HG03457 (cell line): ENCODE measurements at regions not wholly inside any gene's neighbourhood (a gene's known extent, or its start where the extent isn't known, plus 50 kb on each side); places are given as distances from the start of the nearest gene placed in this dataset.

Source experiments
- ATAC-seq: cut with Tn5 transposase; IDR thresholded peaks from one replicate; pipeline ENCODE4 v1.9.1; 2021; ENCODE audit warnings: moderate number of reproducible peaks; ENCODE audit not compliant: unreplicated experiment

DNA sequence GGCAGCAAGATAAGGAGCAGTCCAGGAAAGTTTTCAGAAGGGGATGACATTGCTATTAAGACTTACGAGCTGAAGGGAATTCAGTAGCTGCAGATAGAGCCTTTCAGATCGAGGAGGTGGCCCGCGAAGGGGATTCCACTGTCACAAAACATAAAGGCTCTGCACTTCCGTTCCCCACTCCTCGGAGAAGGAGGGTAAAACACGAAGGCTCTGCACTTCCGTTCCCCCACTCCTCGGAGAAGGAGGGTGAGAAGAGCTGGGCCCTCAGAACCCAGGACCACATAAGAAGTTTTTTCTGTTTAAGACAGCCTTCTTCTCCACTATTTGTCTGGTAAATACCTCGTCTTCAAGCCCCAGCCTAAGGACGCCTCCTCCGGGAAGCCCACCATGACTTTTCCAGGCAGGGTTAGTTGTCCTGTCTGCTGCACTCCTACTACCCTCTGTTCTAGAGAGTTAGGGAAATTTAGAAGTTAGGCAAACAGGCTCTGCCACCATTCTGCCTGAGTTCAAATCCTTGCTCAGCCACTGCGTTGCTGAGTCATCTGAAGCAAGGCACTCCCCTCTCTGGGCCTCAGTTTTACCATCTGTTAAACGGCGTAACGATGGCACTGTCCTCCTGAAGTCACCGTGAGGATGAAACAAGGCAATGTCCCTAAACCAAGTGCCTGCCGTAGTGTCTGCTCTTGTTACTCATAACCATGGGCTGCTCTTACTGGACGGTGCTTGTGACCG is 134.1 kb upstream of the HES1 start:
- ATAC-seq, result no peak

- no peak for ATAC-seq
These were observed 132.6 kb upstream of the HES1 start for GRCh38 chr3:194003114-194004057.

GRCh38 chr3:194005930-194006501 is 129.9 kb upstream of the HES1 start:
- ATAC-seq, result no peak

GRCh38 chr3:194007592-194008337 is 128.2 kb upstream of the HES1 start:
- ATAC-seq, result no peak

DNA sequence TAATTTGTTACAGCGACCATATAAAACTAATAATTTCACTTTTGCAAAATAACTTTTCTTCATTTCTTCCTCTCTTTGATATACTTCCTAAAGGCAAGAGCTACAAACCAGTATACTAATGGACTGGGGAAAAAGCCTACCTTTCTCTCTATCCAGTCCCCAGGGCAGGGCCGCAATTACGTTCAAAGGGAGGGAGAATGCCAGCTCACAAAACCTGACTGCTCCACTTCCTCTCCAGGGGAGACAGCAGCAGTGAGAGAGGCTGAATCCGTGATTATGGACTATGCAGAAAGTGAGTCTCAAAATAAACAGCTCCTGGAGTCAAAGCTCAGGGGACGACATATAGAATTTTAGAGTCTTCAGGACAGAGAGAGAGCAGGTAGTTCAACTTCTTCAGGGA is 126.9 kb upstream of the HES1 start:
- ATAC-seq, result no peak

GRCh38 chr3:194009892-194010533 is 125.9 kb upstream of the HES1 start:
- no peak for ATAC-seq

DNA sequence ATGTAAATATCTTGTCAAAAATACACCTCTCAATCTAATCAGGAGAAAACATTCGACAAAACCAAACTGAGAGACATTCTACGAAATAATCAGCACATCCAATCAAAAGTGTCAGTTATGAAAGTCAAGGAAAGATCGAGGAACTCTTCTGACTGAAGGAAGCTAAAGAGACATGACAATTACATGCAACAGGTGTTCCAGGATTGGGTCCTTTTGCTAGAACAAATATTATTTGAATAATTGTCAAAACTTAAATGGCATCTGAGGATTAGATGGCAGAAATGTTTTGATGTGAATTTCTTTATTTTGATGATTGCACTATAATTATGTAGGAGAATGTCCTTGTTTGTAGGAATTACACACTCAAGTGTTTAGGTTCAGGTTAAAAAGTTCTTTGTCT is 124.1 kb upstream of the HES1 start:
- no peak for ATAC-seq

DNA sequence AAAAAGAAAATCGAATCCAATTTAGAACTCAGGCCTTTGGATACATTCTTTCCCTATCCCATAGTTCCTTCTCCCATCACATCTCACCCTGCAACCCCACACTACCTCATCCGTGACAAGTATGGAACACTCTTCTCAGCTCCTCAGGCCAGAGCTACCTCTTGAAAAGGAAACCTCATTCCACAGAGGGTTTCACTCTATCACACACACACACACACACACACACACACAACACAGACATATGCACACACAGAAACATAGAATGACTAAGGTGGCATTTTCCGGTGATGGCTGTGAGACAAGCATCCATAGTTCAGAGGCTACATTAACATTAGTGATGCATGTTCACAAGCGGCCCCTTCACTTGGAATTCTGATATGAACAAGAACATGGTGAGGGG is 122.0 kb upstream of the HES1 start:
- ATAC-seq, result no peak

- no peak for ATAC-seq
These were observed 121.2 kb upstream of the HES1 start for GRCh38 chr3:194014756-194015155.

- ATAC-seq, result no peak
These were observed 116.4 kb upstream of the HES1 start for GRCh38 chr3:194019398-194020165.

DNA sequence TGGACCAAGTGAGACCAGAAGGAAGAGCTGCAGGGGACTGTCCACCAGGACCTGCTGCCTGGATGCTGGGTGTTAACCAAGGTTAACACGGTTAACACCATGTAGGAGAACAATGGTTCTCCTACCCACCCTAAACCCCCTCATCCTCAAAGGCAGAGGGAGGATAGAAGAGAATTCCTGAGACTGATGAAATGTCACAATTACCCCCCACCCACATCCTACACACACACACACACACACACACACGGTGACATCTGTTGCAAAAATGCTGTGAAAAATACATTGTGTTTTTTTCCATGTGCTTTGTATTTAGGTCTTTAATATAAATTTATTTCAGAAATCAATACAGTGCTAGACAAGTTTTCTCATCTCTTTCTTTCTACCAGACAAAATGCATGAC is 113.9 kb upstream of the HES1 start:
- ATAC-seq, result no peak

DNA sequence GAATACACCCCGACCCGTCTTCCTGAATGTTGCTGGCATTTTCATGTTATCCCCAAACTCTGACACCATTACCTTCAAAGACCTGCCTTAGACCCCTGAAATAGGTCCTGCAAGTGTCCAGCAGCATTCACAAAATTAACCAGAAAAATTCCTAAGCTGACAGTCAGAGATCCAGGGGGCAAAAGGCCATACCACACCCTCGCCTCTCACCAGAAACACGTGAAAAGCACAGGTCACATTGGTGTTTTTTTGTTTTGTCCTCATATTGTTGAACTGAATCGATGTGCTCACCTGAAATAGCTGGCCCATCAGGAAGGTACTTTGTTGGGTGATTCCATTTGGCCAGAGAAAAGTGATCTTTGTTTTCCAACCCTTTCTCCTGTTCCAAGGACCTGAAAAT is 113.1 kb upstream of the HES1 start:
- no peak for ATAC-seq

GRCh38 chr3:194023501-194024280 is 112.3 kb upstream of the HES1 start:
- no peak for ATAC-seq

- ATAC-seq, result no peak
These were observed 110.8 kb upstream of the HES1 start for GRCh38 chr3:194025119-194025518.

DNA sequence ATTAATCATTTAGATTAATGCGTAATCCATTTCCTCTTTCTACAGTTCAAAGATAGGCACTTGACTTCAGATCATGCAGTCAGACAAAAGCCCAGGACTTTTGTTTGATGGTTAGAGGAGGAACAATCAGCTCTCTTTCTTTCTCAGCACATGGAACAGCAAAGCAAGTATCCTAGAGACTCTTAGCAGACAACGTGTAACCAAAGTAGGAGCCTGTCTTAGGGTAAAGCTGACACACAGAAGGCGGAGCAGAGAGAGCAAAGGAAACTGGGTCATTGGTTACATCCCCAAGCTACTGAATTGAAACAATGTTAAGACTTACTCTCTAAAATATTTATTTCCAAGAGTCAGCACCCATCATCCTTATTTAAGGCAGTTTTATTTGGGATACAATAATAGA is 110.0 kb upstream of the HES1 start:
- ATAC-seq, result no peak

- ATAC-seq, result no peak
These were observed 107.4 kb upstream of the HES1 start for GRCh38 chr3:194028434-194029004.

- ATAC-seq, result no peak
These were observed 106.1 kb upstream of the HES1 start for GRCh38 chr3:194029846-194030245.

DNA sequence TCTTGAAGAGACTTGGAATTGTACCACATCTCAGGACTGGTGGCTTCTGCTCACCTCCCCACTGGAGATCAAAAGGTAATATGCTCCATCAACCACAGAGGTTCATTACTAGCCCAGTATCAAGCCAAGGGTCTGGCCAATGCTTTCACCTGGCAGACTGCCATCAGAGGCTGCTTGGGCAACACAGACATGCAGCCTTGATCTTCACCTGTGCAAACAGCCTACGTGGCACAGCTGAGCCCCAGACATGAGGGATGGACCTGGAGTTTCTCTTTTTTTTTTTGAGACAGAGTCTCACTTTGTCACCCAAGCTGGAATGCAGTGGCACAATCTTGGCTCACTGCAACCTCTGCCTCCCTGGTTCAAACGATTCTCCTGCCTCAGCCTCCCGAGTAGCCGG is 105.6 kb upstream of the HES1 start:
- no peak for ATAC-seq

DNA sequence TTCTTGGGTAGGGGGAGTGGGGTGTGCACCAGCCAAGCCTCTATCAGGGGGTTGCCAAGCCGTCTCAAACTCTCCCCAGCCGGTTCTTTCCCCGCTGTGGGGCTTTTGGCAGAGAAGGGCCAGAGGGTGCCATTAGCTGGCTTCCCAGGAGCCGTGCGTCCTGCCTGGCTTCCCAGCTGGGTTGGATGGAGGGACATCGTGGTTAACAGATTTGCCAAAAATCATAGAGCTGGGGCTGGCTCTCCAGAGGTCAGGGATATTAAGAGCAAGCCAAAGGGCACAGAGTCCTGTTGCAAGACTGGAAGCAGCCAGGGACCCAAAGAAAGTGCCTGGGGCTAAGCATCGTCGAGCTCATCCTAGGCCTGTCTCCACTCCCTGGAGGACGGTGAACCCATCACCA is 104.6 kb upstream of the HES1 start:
- no peak for ATAC-seq
